ENCODE measurements at regions not wholly inside any gene's neighbourhood (a gene's known extent, or its start where the extent isn't known, plus 50 kb on each side); places are given as distances from the start of the nearest gene placed in this dataset.

- no peak overlapping the region for H3K27ac ChIP-seq (ENCODE audit: low read depth, low read length)
- no peak for FAIRE-seq
Observed at GRCh38 chr20:58000861-58001260, 227.6 kb downstream of the ANKRD60 start.

More at GRCh38 chr20:58000861-58001260, 227.6 kb downstream of the ANKRD60 start:
- H2BK5ac ChIP-seq (ENCODE audit: low read depth, low read length), result no peak overlapping the region
- no peak overlapping the region for H4K8ac ChIP-seq (ENCODE audit: extremely low read depth, insufficient read depth, low read length)
- H3K23me2 ChIP-seq (ENCODE audit: low read depth, low read length), result peaks cover 3% of the 10 kb centered on the region
- H3K14ac ChIP-seq (ENCODE audit: insufficient read length), result no peak overlapping the region
- no peak for DNase-seq (ENCODE audit: low read depth in 1 of 2, low spot score in 2 of 2)
- 0 out of 4 replicates have a peak, but pooled peaks cover 0 to 3% of the 10 kb centered on the region in 2 experiments for H3K9me3 ChIP-seq (ENCODE audit: insufficient read depth in 2 of 2, low read depth in 1 of 2, low read length in 1 of 2)
- no peak overlapping the region for H3K23ac ChIP-seq (ENCODE audit: insufficient read length)
- 0 out of 7 replicates have a peak, but pooled peaks cover 0 to 3% (median 0%) of the 10 kb centered on the region in 4 experiments for H3K27me3 ChIP-seq (replicated peaks in 1 of 4; ENCODE audit: control insufficient read depth in 3 of 4, extremely low read depth in 1 of 4, insufficient read depth in 3 of 4, low read length in 3 of 4)
- no peak overlapping the region for H2BK15ac ChIP-seq (ENCODE audit: low read length)
- no peak overlapping the region for H3K4me2 ChIP-seq (ENCODE audit: insufficient read depth in 1 of 2, low read depth in 2 of 2, low read length in 2 of 2)
- no peaks in the 10 kb centered on the region for H3K36me3 ChIP-seq (ENCODE audit: control insufficient read depth in 2 of 4, insufficient read depth in 4 of 4, low read length in 3 of 4)
- no peaks in the 10 kb centered on the region for H3K79me2 ChIP-seq (ENCODE audit: control insufficient read depth in 1 of 2, insufficient read depth in 2 of 2, low read length in 2 of 2)
- 93 to 100% methylated on average over 1 to 2 of the region's 2 CpGs for WGBS, 2 experiments (ENCODE audit: extremely low coverage in 1 of 2, insufficient coverage in 1 of 2, insufficient read length in 1 of 2, insufficient replicate concordance in 2 of 2, low coverage in 1 of 2, low lambda C conversion rate in 2 of 2, missing lambda C conversion rate in 1 of 2)
- H3K4me1 ChIP-seq (replicated peaks in 1 of 4; ENCODE audit: control insufficient read depth in 3 of 4, insufficient read depth in 4 of 4, low read length in 3 of 4), result peaks cover 0 to 7% (median 6%) of the 10 kb centered on the region in 4 experiments; a peak in 5 of 7 replicates
- no peak overlapping the region for H2BK120ac ChIP-seq (replicated peaks; ENCODE audit: low read depth, low read length)
- no peak overlapping the region; the same call in 1 of the 2 replicates for H2BK12ac ChIP-seq (ENCODE audit: low read depth, low read length)
- H3K18ac ChIP-seq (ENCODE audit: extremely low read depth, low read length), result no peak overlapping the region
- no peak for TF ChIP-seq CREB1 (IDR thresholded peaks at IDR 0.05)
- H2AFZ ChIP-seq (ENCODE audit: low read length), result no peak overlapping the region
- ChIA-PET CTCF (ENCODE audit: partially characterized antibody) (interaction anchor here (0.8 to 1.5 kb wide), 2 partner anchors 14 to 348 kb away, joined by 3 to 4 read pairs; no protein-coding TSS in a partner anchor), POLR2A (ENCODE audit: partially characterized antibody) (no interaction called here)
- no peak overlapping the region for H4K5ac ChIP-seq (ENCODE audit: insufficient read length, low read depth, low read length)
- H2AK5ac ChIP-seq (ENCODE audit: low read depth, low read length), result no peak overlapping the region
- no peak overlapping the region for H3K4me3 ChIP-seq (ENCODE audit: extremely low read depth in 1 of 4, insufficient read depth in 2 of 4, low read depth in 3 of 4, low read length in 4 of 4)
- no peak overlapping the region for H4K91ac ChIP-seq (replicated peaks; ENCODE audit: insufficient read length, low read length)
- H3K56ac ChIP-seq (replicated peaks; ENCODE audit: insufficient read length, low read depth, low read length), result no peak overlapping the region
- no peak overlapping the region for H3K9ac ChIP-seq (replicated peaks in 1 of 4; ENCODE audit: extremely low read depth in 1 of 4, low read depth in 3 of 4, low read length in 3 of 4)
- H4K20me1 ChIP-seq (replicated peaks in 1 of 2; ENCODE audit: control insufficient read depth in 1 of 2, insufficient read depth in 2 of 2, low read length in 2 of 2), result no peaks in the 10 kb centered on the region
- no peak overlapping the region for H2BK20ac ChIP-seq (ENCODE audit: low read length)
- H3K79me1 ChIP-seq (ENCODE audit: low read depth, low read length), result no peaks in the 10 kb centered on the region
- no peak overlapping the region for H3K4ac ChIP-seq (replicated peaks; ENCODE audit: insufficient read length, low read depth, low read length)

All from H1 (cell line).